Neural progenitor cell (in vitro differentiated cells): ENCODE measurements at regions not wholly inside any gene's neighbourhood (a gene's known extent, or its start where the extent isn't known, plus 50 kb on each side); places are given as distances from the start of the nearest gene placed in this dataset.

Source experiments
- CTCF ChIP-seq: fragments of 200-600 bp; sonication (generic); IDR thresholded peaks from 2 replicates; pipeline ENCODE4 v1.5.1; 2017; ENCODE audit warnings: antibody characterized with exemption, mild to moderate bottlenecking
- EZH2 ChIP-seq: fragments of 200-600 bp; sonication (generic); IDR thresholded peaks from 2 replicates; pipeline ENCODE4 v1.6.1; 2017; ENCODE audit warnings: antibody characterized with exemption, mild to moderate bottlenecking, moderate library complexity

GRCh38 chr13:80430561-80430960 is 89.6 kb upstream of the SPRY2 start:
- no peak for TF ChIP-seq CTCF
- no peak for TF ChIP-seq EZH2
